GM13977 (cell line): ENCODE measurements at regions not wholly inside any gene's neighbourhood (a gene's known extent, or its start where the extent isn't known, plus 50 kb on each side); places are given as distances from the start of the nearest gene placed in this dataset.

Source experiments
- DNase-seq: peaks from one replicate; pipeline ENCODE4 v3.0.0; 2012; ENCODE audit warnings: low spot score
- in situ Hi-C: fragments of 300-500 bp; cut with MboI; formaldehyde crosslinking; loops from one replicate; pipeline ENCODE4 v1.12.0; 2022; ENCODE audit warnings: low sequenced_read_pairs, low pct_unique_long_range_greater_than_20kb, mixed read lengths, inconsistent platforms; ENCODE audit not compliant: unreplicated experiment
- TF ChIP-seq, protein P1 (sequence below): IDR thresholded peaks from 2 replicates; pipeline ENCODE4 v1.5.1; 2012; ENCODE audit warnings: mild to moderate bottlenecking, control low read depth; ENCODE audit not compliant: insufficient read depth; ENCODE audit errors: extremely low read depth, missing control alignments

DNA sequence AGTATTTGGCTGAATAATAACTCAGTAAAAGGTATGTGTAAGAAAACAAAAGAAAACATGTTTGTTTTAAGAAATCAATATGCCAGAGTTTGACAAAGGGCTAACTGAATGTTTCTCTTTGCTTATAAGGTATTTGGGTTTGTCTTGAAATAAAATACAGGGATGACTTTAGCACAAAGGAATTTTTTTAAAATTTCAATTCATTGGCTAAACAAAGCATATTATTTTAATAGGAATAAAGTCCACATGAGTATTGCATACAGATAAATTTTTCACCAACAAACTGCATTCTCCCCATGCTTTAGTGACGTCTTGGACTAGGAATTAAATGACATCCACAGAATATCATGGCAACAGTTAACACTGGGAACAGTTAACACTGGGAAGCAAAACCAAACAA lies 480.0 kb upstream of the JAG1 start:
- no peak for DNase-seq
- in situ Hi-C loops = no loop called here

DNA sequence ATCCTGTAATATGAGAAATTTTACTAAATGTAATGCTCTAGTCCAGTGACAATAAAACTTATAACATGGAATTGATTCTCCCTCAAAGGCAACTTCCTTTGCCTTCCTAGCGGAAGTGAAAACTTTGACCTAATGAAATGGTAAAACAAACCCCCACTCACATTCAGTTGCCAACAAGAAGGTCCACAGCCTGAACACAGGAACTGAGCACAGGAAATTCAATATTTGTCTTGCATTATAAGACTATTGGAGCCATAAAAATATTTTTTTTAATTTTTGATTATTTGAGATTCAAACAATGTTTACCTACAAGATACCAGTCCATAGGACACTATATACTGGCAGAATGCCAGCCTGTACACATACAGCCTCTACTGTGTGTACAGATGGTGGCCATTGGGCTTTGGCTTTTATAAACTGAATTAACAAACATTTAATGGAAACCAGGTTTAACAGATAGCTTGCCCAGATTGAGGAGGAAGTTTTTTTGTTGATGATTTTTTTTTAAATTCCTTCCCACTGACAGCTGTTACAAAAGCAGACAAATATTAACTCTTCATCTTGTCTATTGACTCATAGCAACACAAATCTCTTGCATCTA lies 481.5 kb upstream of the JAG1 start:
- TF ChIP-seq, protein P1, sequence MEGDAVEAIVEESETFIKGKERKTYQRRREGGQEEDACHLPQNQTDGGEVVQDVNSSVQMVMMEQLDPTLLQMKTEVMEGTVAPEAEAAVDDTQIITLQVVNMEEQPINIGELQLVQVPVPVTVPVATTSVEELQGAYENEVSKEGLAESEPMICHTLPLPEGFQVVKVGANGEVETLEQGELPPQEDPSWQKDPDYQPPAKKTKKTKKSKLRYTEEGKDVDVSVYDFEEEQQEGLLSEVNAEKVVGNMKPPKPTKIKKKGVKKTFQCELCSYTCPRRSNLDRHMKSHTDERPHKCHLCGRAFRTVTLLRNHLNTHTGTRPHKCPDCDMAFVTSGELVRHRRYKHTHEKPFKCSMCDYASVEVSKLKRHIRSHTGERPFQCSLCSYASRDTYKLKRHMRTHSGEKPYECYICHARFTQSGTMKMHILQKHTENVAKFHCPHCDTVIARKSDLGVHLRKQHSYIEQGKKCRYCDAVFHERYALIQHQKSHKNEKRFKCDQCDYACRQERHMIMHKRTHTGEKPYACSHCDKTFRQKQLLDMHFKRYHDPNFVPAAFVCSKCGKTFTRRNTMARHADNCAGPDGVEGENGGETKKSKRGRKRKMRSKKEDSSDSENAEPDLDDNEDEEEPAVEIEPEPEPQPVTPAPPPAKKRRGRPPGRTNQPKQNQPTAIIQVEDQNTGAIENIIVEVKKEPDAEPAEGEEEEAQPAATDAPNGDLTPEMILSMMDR = no peak
- in situ Hi-C loops = no loop called here
- DNase-seq = no peak

More for the DNA sequence above, 480.0 kb upstream of the JAG1 start:
- TF ChIP-seq, protein P1 = no peak

DNA sequence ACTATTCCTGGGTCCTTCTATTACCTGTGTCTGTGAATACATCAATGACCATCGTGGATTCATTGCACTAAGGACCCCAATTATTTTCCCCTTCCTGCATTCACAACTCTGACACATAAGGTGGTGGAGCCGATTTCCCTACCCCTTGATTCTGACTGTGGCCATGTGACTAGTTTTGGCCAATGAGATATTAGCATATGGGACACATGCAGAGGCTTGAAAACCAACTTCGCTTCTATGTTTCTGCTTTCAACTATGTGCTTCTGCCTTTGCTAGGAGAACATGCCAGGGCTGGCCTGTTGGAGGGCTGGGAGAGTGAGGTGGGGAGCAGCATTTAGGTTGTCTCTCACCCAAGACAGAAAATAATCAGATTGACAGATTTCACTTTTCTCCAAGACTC lies 483.1 kb upstream of the JAG1 start:
- DNase-seq = no peak
- TF ChIP-seq, protein P1 = no peak
- in situ Hi-C loops = no loop called here

DNA sequence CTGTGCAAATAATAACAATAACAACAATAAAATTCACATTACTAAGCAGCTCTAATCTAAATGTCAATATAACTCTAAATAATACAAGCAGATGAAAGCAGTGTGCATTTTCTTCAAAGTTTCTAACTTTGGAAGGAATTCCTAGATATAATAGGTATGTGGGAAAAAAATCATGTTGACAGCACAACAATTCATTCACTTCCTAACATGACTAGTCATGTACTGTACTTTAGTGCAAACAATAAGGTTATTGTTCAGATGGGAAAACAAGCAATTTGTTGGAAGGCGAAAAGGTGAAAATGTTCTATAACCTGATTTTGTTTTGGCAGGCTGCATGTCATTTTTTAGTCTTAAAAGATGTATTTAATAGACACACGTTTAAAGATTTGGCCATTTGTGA lies 484.3 kb upstream of the JAG1 start:
- in situ Hi-C loops = no loop called here
- DNase-seq = no peak
- TF ChIP-seq, protein P1 = no peak

DNA sequence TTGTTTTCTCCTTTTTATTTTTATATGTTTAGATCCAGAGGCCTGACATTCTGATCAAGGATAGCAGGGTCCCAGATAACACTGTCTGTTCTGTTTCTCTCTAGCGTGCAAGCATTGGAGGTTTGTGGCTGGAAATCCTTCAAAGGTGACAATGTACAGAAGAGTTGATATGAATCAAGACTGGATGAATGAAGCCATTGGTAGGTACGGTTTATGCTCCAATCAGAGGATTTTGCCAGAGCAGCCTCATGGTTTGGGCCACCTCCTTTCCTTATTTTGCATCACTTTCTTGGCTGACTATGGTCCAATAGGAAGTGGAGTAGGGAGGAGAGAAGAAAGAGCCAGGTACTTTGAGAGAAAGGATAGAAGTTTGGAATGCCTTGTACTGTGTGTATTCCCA lies 484.8 kb upstream of the JAG1 start:
- in situ Hi-C loops = no loop called here
- no peak for DNase-seq
- TF ChIP-seq, protein P1 = no peak

DNA sequence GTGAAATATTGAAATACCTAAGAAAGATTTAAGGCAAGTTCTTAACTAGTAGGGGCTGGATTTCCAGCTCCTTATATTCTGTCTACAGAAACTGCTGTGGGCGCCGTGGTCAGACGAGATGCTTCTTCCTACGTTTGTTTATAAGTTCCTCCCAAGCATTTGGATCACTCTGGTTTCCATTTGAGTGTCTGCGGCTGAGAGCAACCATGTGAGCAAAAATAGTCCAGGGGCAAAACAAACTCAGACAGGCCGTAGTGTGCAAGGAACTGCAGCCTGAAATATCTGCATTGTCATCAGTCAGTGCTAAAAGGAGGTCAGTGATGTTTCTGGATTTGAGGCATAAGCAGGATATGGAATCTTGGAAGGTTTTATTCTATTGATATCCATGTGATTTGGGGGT lies 485.9 kb upstream of the JAG1 start:
- TF ChIP-seq, protein P1 = no peak
- in situ Hi-C loops = no loop called here
- DNase-seq = no peak
